ENCODE measurements at regions not wholly inside any gene's neighbourhood (a gene's known extent, or its start where the extent isn't known, plus 50 kb on each side); places are given as distances from the start of the nearest gene placed in this dataset.

DNA sequence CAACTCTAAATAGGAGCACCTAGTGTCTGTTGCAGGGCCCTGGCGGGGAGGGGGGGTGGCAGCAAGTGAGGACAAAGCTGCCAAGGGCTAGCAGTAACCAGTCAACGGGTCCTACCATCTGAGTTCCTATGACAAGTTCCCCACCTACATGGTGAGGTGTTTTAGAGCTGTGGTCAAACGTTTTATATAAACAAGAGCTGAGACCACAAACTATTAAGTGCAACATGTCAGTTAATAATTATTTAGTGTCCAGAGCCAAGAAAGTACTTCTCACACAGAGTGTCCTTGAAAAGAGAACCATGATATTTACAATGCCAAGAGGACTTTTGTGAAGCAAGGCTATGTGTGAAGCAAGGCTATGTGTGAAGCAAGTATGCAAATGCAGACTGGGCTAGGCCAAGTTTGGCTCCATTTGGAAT lies 434.7 kb downstream of the TNS3 start:
- DNase-seq (ENCODE audit: low spot score), result no peak

- DNase-seq (ENCODE audit: low spot score), result no peak
Measured at GRCh38 chr7:47145982-47146381, 435.9 kb downstream of the TNS3 start.

GRCh38 chr7:47145186-47145725 lies 436.7 kb downstream of the TNS3 start:
- DNase-seq (ENCODE audit: low spot score), result no peak

- peak; percentile 28 for DNase-seq (ENCODE audit: low spot score)
Measured at GRCh38 chr7:47143339-47143738, 438.6 kb downstream of the TNS3 start.

- DNase-seq (ENCODE audit: low spot score), result no peak
Measured at GRCh38 chr7:47142867-47143175, 439.1 kb downstream of the TNS3 start.

DNA sequence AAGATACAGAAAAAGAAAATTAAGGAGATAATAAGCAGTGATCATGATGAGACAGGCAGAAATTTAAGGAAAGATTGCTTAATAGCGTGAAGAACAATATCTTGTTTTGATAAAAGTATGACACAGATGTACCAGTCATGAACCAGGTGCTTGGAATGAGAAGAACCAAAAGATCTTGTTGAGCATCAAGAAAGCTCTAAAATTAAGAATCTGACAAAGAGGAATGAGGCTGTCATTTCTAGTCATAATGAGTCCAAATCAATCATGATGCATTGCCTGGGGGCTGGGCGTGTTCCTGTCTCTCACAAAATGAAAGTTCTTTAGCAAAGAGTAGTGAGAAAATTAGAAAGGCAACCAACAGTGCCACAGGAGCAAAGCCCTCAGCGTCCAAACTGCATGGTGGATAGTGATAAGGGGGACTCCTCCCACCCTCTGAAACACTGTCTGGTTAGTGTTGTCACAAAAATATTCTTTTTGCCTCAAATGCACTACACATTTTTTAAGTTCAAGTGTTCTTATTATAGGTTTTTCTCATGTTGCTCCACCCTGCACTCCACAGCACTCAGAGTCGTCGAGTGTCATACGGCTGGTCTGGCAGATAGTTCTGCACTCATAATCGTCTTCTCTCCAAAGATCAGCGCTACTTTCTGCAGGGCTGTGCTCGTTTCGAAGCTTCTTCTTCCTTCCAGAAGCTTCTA lies 439.6 kb downstream of the TNS3 start:
- no peak for DNase-seq (ENCODE audit: low spot score)

GRCh38 chr7:47132471-47132870 lies 449.4 kb downstream of the TNS3 start:
- DNase-seq (ENCODE audit: low spot score), result no peak

- no peak for DNase-seq (ENCODE audit: low spot score)
Measured at GRCh38 chr7:47128700-47129099, 453.2 kb downstream of the TNS3 start.

DNA sequence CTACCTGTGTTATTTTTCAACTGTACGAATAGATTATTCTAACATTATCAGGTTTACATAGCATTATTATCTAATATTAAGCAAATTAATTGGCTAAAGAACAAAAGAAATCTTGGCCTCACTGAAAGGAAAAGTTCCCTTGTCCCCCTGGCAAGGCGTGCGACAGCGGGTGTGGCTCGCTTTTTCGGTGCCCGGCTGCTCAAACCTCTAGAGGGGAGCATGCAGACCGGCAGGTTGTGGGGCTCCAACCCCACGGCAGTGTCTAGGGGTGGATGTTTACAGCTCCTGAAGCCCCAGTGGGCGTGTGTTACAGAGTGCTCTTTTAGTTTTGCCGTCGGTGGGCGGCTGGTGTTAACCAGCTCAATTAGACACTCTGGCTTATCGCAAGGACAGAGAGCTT lies 456.4 kb downstream of the TNS3 start:
- no peak for DNase-seq (ENCODE audit: low spot score)

DNA sequence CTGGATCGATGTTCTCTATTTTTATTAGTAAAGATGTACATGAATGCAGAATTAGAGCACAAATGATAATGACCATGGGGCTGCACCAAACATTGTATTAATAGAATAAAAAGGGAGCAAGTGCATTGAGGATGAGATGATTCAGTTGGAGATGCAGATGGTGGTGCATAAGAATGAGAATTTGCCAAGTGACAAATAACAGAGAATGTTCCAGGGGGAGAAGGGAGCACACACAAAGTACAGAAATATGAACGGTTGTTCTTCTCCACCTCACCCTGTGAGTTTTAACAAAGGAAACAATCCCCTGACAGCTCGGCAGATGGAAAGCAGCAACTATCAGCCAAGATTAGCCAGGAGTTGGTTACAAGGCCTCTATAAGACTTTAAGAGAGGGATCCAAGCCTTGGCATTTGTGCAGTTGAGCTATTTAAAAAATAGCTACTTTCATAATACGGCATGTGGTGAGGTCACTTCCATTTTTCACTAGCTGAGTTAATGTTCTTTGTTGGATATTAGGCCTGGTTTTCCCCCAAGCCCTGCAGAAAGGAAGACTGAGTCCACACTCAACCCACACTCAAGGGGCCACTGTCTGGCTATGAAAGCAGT lies 462.5 kb downstream of the TNS3 start:
- DNase-seq (ENCODE audit: low spot score), result no peak

DNA sequence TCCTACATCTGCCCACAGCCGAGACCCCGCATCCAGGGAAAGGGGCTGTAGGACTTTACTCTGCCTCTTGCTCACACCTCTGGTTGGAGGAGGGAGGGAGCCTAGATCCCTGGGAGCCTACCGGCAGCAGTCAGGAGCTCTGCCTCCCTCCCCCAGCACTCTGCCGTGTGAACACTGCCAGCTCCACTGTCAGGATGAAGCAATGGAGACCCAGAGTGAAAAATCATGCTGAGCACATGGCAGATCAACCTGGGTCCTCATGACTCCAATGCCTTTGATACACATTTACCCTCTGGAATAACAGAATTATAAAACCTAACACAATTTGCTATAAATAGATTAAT lies 477.7 kb downstream of the TNS3 start:
- DNase-seq (ENCODE audit: low spot score), result no peak

DNA sequence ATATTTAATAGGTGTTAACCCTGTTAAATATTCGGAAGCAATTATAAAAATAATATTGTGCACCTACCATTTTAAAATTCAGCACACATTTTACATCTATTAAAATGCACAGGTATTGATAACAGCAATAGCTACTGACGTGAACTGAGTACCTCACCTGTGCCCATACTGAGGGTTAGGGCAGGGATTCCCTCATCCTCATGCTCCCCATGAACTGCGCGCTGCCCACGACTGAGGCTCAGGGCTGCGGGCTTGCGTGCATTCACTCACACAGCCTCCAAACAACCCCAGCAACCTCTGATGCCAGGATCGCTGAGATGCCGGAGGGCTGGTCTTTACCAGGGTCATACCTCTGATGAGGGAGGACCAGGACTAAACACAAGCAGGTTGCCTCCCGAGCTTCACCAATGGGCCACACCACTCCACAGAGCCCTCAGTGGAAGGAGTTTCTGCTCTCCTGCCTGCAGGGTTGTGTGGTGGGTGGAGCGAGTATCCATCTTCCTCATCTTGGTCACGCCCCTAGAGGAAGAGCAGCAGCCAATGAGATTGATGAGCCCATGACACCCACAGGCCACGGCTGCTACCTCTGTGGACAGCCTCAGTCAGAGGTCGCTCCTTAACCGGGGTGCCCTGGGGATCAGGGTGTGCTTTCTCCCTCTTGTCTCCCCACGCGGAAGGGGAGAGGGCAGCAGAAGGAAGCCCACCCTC lies 478.3 kb downstream of the TNS3 start:
- no peak for DNase-seq (ENCODE audit: low spot score)

- DNase-seq (ENCODE audit: low spot score), result no peak
Measured at GRCh38 chr7:47102331-47102841, 479.5 kb downstream of the TNS3 start.

- peak; percentile 57 for DNase-seq (ENCODE audit: low spot score)
Measured at GRCh38 chr7:47100817-47101435, 481.0 kb downstream of the TNS3 start.

DNA sequence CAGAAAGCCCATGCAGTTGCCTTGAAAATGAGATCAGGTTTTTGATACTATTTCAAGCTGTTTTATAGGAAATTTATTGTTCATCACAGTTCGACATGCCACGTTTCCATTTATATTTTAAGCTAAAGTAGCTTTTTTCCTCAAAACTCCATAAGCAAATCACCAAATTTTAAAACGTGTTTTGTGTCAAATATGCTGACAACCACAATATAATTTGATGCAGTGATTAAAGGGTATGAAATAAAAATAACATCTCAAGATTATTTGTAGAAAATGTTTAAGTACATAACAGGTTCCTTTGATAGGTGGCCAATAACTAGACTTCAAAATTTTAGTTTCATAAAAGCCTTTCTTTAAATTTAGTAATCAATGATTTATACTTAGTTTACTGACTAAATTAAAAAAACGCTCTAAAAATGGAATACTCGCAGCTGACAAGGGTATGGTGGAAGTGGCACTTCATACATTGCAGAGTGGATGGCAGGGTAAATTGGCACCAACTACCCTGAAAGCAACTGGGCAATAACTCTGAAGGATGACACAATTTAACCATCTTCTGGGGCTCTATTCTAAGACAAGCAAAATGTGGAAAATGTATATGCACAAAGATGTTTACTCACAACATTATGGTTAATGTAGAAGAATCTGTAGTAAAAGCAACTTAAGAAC lies 481.6 kb downstream of the TNS3 start:
- no peak for DNase-seq (ENCODE audit: low spot score)

DNA sequence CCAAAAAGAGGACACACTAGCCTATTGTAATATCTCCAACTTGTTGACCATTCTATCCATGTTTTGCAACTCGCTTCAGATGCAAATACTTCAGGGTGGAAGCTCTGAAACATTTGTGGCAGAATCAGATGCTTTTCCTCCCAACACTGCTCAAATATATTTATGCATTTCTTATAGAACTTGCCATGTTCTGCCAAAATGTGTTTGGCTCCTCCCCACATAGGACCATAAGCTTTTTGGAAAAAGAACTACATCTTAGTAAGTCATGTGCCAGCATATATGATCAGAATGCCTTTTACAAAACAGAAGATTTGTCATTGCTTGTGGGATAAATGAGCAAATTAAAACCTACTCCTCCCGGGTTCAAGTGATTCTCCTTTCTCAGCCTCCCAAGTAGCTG lies 484.5 kb downstream of the TNS3 start:
- no peak for DNase-seq (ENCODE audit: low spot score)

DNA sequence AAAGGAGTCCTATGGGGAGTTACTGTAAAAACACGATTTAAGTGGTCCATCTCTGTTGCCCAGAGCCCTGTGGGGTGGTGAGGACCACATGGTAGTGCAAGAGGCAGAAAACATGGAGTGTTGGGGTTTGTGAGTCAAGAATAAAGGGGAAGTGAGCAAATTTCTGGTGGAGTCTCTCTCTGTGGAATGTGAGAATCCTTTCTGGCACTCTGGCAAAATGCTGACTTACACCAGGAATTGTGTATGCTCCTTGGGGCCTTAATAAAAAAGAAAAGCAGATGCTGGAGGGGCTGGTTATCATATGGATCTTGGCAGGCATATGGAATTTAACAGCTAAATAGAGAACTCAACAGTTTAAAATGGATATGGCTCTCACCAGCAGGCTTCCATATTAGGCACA lies 486.0 kb downstream of the TNS3 start:
- DNase-seq (ENCODE audit: low spot score), result no peak

GRCh38 chr7:47094462-47094861 lies 487.4 kb downstream of the TNS3 start:
- DNase-seq (ENCODE audit: low spot score), result no peak

DNA sequence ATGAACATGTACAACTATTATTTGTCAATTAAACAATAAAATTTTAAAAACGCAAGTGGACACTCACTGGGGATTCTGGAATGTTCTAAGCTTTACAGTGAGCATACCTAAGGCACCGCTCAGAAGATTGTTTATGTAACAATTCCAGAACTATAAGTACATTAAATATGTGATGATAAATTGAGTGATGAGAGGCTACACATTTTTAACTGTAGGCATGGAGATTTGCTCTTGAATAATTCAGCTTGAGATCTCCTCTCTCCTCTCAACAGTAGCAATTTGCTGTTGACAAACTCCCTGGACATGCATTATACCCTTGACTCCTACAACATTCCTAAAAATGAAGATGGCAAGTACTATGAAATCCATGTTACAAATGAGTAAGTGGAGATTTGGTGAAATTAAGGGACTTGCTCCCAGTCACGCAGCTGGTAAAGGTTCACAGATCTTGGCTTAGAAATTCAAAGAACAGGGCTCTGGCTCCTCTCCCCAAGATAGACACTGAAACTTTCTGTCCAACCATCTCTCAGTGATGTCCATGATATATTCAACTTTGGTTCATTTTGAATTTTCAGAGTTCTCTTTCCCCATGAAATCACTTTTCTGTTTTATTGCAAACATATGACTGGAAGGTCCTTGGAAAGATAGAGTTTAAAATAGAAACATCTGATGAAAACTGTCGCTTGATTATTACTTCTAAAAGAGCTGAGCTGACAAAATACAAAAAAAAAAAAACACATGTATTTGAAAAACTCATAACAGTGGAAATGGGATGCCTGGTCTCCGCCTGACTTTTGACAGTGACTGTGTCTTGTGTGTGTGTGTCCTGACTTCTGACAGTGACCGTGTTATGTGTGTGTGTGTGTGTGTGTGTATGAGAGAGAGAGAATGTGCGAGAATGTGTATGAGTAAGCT lies 488.3 kb downstream of the TNS3 start:
- no peak for DNase-seq (ENCODE audit: low spot score)

DNA sequence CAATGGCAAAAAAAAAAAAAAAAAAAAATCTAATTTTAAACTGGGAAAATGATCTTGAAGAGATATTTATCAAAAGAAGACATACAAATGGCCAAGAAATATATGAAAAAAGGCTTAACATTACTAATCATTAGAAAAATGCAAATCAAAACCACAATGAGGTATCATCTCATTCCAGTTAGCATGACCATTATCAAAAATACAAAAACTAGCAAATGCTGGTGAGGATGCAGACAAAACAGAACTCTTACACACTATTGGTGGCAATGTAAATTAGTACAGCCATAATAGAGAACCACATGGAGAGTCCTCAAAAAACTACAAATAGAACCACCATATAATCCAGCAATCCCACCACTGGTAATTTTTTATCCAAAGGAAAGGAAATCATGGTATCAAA lies 489.6 kb downstream of the TNS3 start:
- no peak for DNase-seq (ENCODE audit: low spot score)

- peak; percentile 43 for DNase-seq (ENCODE audit: low spot score)
Measured at GRCh38 chr7:47091141-47091540, 490.8 kb downstream of the TNS3 start.

Measured in AG08396 (cell line).